Chondrocyte (in vitro differentiated cells): ENCODE measurements at regions not wholly inside any gene's neighbourhood (a gene's known extent, or its start where the extent isn't known, plus 50 kb on each side); places are given as distances from the start of the nearest gene placed in this dataset.

Source experiments
- DNase-seq: peaks from one replicate; pipeline ENCODE4 v3.0.0; 2021; ENCODE audit warnings: mixed read lengths, low spot score
- H3K27ac Mint-ChIP-seq: one replicate; pipeline ENCODE4 v1.8.0; 2021; ENCODE audit warnings: mild to moderate bottlenecking, moderate library complexity, mixed read lengths; ENCODE audit not compliant: unreplicated experiment
- H3K27me3 Mint-ChIP-seq: 2 replicates; pipeline ENCODE4 v1.8.0; 2021; ENCODE audit warnings: low read depth, mixed read lengths
- H3K36me3 Mint-ChIP-seq: 2 replicates; pipeline ENCODE4 v1.8.0; 2021; ENCODE audit warnings: low read depth, mixed read lengths
- H3K4me1 Mint-ChIP-seq: 2 replicates; pipeline ENCODE4 v1.8.0; 2021; ENCODE audit warnings: low read depth, mild to moderate bottlenecking, mixed read lengths
- H3K4me3 Mint-ChIP-seq: one replicate; pipeline ENCODE4 v1.8.0; 2021; ENCODE audit warnings: mild to moderate bottlenecking, moderate library complexity, mixed read lengths; ENCODE audit not compliant: unreplicated experiment
- H3K9me3 Mint-ChIP-seq: 2 replicates; pipeline ENCODE4 v1.8.0; 2021; ENCODE audit warnings: low read depth, mixed read lengths
- CTCF ChIP-seq: fragments of 200-600 bp; sonication (generic); IDR thresholded peaks from 2 replicates; pipeline ENCODE4 v1.5.0; 2021; ENCODE audit warnings: antibody characterized with exemption, mild to moderate bottlenecking, moderate library complexity

- no peak for TF ChIP-seq CTCF
- Mint-ChIP-seq H3K27ac (no peak overlapping the region), H3K4me1 (no peaks in the 10 kb centered on the region), H3K36me3 (no peaks in the 10 kb centered on the region), H3K27me3 (peaks cover 3% of the 10 kb centered on the region), H3K9me3 (no peaks in the 10 kb centered on the region), H3K4me3 (no peak overlapping the region)
- DNase-seq: no peak
Observed at GRCh38 chr10:85457191-85457590, 909.4 kb downstream of the GRID1 start.

DNA sequence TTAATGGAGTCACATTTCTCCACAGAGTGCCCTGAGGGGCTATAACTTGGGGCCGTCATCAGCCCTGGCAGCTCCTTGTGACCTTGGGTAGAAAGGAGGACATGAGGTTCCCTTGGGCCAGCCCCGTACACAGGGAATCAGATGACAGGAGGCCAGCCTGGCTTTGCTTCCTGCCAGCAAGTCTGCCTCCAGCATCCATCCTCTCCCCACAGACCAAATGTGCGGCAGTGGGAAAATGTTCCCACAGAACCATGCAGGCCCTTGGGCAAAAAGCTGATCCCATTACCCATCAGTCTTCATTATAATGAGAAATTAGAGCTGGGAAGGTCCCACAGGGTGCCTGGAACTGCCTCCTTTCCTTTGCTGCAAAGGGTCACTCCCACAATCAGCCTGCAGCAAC, 908.3 kb downstream of the GRID1 start:
- H3K36me3 Mint-ChIP-seq: no peaks in the 10 kb centered on the region
- H3K4me3 Mint-ChIP-seq: no peak overlapping the region
- H3K4me1 Mint-ChIP-seq: no peaks in the 10 kb centered on the region
- DNase-seq: no peak
- H3K9me3 Mint-ChIP-seq: no peaks in the 10 kb centered on the region
- no peak overlapping the region for H3K27ac Mint-ChIP-seq
- no peak for TF ChIP-seq CTCF
- peaks cover 3% of the 10 kb centered on the region for H3K27me3 Mint-ChIP-seq

DNA sequence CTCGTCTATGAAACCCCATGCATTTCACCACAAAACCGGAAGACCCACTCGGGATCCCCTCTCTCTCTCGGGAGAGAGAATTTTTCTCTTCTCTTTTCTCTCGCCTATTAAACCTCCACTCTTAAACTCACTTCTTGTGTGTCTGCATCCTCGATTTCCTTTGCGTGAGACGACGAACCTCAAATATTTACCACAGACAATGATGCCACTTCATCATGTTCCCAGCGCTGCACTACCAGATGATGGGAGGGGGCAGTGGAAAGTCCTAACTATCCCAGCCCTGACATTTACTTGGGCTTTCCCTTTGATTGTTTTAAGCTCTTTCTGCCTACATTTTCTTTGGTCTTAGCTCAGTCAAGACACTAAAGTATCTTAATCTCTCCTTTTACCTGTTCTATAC, 906.7 kb downstream of the GRID1 start:
- Mint-ChIP-seq H3K27ac (no peak overlapping the region), H3K9me3 (no peaks in the 10 kb centered on the region), H3K36me3 (no peaks in the 10 kb centered on the region), H3K4me3 (no peak overlapping the region), H3K27me3 (peaks cover 2% of the 10 kb centered on the region), H3K4me1 (no peaks in the 10 kb centered on the region)
- no peak for TF ChIP-seq CTCF
- DNase-seq: no peak

GRCh38 chr10:85464336-85464735, 902.3 kb downstream of the GRID1 start:
- H3K27me3 Mint-ChIP-seq: peaks cover 4% of the 10 kb centered on the region
- no peak overlapping the region for H3K27ac Mint-ChIP-seq
- H3K4me1 Mint-ChIP-seq: no peaks in the 10 kb centered on the region
- DNase-seq: no peak
- H3K9me3 Mint-ChIP-seq: peaks cover 18% of the 10 kb centered on the region
- no peak overlapping the region for H3K4me3 Mint-ChIP-seq
- no peaks in the 10 kb centered on the region for H3K36me3 Mint-ChIP-seq
- no peak for TF ChIP-seq CTCF

DNA sequence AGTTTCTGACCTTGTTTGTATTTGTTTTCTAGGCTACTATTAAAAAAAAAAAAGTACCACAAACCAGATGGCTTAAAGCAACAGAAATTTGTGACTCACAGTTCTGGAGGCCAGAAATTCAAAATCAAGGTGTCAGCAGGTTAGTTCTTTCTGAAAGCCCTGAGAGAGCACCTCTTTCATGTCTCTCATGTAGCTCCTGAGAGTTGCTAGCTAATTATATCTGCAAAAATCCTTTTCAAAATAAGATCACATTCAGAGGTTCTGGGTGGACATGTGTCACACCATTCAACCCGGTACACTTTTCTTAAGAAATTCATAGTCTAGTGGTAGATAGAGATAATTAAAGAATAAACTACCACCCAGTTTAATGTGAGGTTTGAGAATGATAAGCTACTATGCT, 888.6 kb downstream of the GRID1 start:
- H3K27ac Mint-ChIP-seq: no peak overlapping the region
- H3K36me3 Mint-ChIP-seq: no peaks in the 10 kb centered on the region
- DNase-seq: no peak
- H3K4me3 Mint-ChIP-seq: no peak overlapping the region
- H3K4me1 Mint-ChIP-seq: no peaks in the 10 kb centered on the region
- no peak for TF ChIP-seq CTCF
- peaks cover 5% of the 10 kb centered on the region for H3K9me3 Mint-ChIP-seq
- H3K27me3 Mint-ChIP-seq: no peaks in the 10 kb centered on the region
